ENCODE measurements at regions not wholly inside any gene's neighbourhood (a gene's known extent, or its start where the extent isn't known, plus 50 kb on each side); places are given as distances from the start of the nearest gene placed in this dataset.

DNA sequence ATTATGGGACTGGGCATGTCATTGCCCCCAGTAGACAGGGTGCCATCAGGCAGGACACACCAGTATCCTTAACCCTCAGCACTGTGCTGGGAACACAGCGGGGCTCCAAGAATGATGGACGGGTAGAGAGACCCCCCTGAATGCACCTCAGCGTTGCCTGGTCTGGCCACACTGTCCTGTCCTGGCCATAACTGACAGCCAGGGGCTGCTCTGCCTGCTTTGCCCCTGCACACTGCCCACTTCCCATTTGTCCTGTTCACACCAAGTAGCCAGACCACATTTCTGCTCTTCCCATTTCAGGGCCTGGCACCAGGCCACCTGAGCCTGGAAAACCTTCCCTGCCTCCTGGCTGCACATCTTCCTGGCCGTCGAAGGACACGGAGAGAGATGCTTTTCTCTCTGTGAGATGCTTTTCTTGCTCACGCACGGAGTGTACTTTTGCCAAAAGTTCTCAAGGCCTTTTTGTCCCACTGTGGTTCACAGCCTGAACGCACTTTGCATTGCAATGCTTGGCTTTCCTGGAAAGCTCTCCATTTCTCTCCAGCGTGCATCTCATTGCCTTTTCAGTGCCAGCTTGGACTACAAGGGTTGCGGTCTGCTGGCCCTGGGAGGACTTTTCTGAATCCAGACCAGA, 131.0 kb upstream of the EEPD1 start:
- no peak for DNase-seq
- H3K4me3 Mint-ChIP-seq: no peak overlapping the region
- no peak overlapping the region for H3K27ac ChIP-seq (ENCODE audit: insufficient read length, low read depth, low read length)
- H3K4me1 Mint-ChIP-seq: peaks cover 6 to 8% of the 10 kb centered on the region in 2 experiments
- TF ChIP-seq, protein P1, sequence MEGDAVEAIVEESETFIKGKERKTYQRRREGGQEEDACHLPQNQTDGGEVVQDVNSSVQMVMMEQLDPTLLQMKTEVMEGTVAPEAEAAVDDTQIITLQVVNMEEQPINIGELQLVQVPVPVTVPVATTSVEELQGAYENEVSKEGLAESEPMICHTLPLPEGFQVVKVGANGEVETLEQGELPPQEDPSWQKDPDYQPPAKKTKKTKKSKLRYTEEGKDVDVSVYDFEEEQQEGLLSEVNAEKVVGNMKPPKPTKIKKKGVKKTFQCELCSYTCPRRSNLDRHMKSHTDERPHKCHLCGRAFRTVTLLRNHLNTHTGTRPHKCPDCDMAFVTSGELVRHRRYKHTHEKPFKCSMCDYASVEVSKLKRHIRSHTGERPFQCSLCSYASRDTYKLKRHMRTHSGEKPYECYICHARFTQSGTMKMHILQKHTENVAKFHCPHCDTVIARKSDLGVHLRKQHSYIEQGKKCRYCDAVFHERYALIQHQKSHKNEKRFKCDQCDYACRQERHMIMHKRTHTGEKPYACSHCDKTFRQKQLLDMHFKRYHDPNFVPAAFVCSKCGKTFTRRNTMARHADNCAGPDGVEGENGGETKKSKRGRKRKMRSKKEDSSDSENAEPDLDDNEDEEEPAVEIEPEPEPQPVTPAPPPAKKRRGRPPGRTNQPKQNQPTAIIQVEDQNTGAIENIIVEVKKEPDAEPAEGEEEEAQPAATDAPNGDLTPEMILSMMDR (conservative IDR thresholded peaks at IDR 0.05): no peak
- no peak overlapping the region for H3K4ac ChIP-seq (ENCODE audit: low read depth, low read length)
- no peak overlapping the region for H2BK5ac ChIP-seq (ENCODE audit: insufficient read length, low read length)
- no peak overlapping the region for H4K91ac ChIP-seq (ENCODE audit: insufficient read length, low read depth, low read length)
- no peaks in the 10 kb centered on the region for H3K9me3 Mint-ChIP-seq
- no peaks in the 10 kb centered on the region for H3K79me1 ChIP-seq (ENCODE audit: insufficient read depth, low read depth, low read length, poor library complexity, severe bottlenecking)
- H4K20me1 ChIP-seq (ENCODE audit: control insufficient read depth, insufficient read depth, insufficient read length): no peaks in the 10 kb centered on the region
- no peak overlapping the region for H3K27ac Mint-ChIP-seq
- no peak overlapping the region for H2AK5ac ChIP-seq (ENCODE audit: insufficient read length, low read length)
- no peak overlapping the region for H2BK15ac ChIP-seq (ENCODE audit: low read depth, low read length)
- no peaks in the 10 kb centered on the region for H3K27me3 ChIP-seq (ENCODE audit: insufficient read depth, low read length)
- no peak overlapping the region; the same call in 1 of the 2 replicates for H3K14ac ChIP-seq (ENCODE audit: insufficient read depth, low read length)
- H3K23ac ChIP-seq (ENCODE audit: insufficient read length, low read depth, low read length): no peak overlapping the region
- no peak overlapping the region for H3K56ac ChIP-seq (ENCODE audit: insufficient read length, low read depth, low read length)
- no peak overlapping the region for H3K4me2 ChIP-seq (ENCODE audit: insufficient read depth, insufficient read length, low read length)
- no peak overlapping the region for H4K8ac ChIP-seq (replicated peaks; ENCODE audit: insufficient read length, low read depth, low read length)
- no peak overlapping the region for H3K9ac ChIP-seq (ENCODE audit: extremely low read depth, insufficient read length, low read length)
- no peaks in the 10 kb centered on the region for H3K9me3 ChIP-seq (ENCODE audit: control insufficient read depth, low read depth, low read length)
- H3K36me3 Mint-ChIP-seq (ENCODE audit: insufficient read depth in 1 of 3, low read depth in 3 of 3): no peaks in the 10 kb centered on the region
- WGBS (ENCODE audit: extremely low coverage, insufficient read length, low lambda C conversion rate): no CpG with 5 or more reads among the region's 11 CpGs
- H2AFZ ChIP-seq (ENCODE audit: low read length): no peak overlapping the region
- H3K4me1 ChIP-seq (ENCODE audit: insufficient read depth, low read length): no peaks in the 10 kb centered on the region
- H3T11ph ChIP-seq (ENCODE audit: low read length): no peak overlapping the region
- no peaks in the 10 kb centered on the region for H3K79me2 ChIP-seq (ENCODE audit: insufficient read depth, low read length)
- H3K23me2 ChIP-seq (ENCODE audit: insufficient read length, low read depth, low read length, poor library complexity, severe bottlenecking): no peaks in the 10 kb centered on the region
- H3K27me3 Mint-ChIP-seq (ENCODE audit: low read depth): peaks cover 2% of the 10 kb centered on the region; the same call in 1 of the 2 replicates
- no peak overlapping the region for H2BK12ac ChIP-seq (ENCODE audit: insufficient read length, low read depth, low read length)
- H3K18ac ChIP-seq (ENCODE audit: insufficient read length, low read depth, low read length): no peak overlapping the region
- no peak overlapping the region for H2BK120ac ChIP-seq (ENCODE audit: low read depth, low read length, poor library complexity, severe bottlenecking)
- H4K5ac ChIP-seq (ENCODE audit: insufficient read length, low read depth, low read length): no peak overlapping the region
- no peak overlapping the region for H2BK20ac ChIP-seq (ENCODE audit: low read depth, low read length, poor library complexity, severe bottlenecking)
